HEK293 (cell line): ENCODE measurements at regions not wholly inside any gene's neighbourhood (a gene's known extent, or its start where the extent isn't known, plus 50 kb on each side); places are given as distances from the start of the nearest gene placed in this dataset.

ENCODE experiments used
- CTCF ChIA-PET: fragments of 350-600 bp; formaldehyde crosslinking; extraction: SDS; loops from one replicate; lab custom pipeline; 2021; ENCODE audit warnings: antibody characterized with exemption; lab: Yijun Ruan, JAX
- POLR2A ChIA-PET: fragments of 300-600 bp; formaldehyde crosslinking; extraction: SDS; loops from one replicate; lab custom pipeline; 2020; ENCODE audit warnings: antibody characterized with exemption, inconsistent platforms; lab: Yijun Ruan, JAX
- H3K27ac ChIP-seq: fragments of 200-500 bp; sonication (Bioruptor generic); 2 replicates; pipeline ENCODE4 v1.5.1; 2014; ENCODE audit warnings: low read depth, low read length, control low read depth, inconsistent platforms; ENCODE audit errors: extremely low read depth
- H3K36me3 ChIP-seq, 2 experiments: fragments of 200-500 bp in 1 of 2; sonication (Bioruptor generic) in 1 of 2; 1 replicate in 1 of 2; 2 replicates in 1 of 2; pipeline ENCODE4 v1.5.1; 2014 to 2017; ENCODE audit warnings: inconsistent platforms in 2 of 2, low read length in 2 of 2; ENCODE audit not compliant: control insufficient read depth in 2 of 2, insufficient read depth in 1 of 2
- H3K4me1 ChIP-seq: fragments of 200-500 bp; sonication (Bioruptor generic); 2 replicates; pipeline ENCODE4 v1.5.1; 2014; ENCODE audit warnings: mild to moderate bottlenecking, low read length, inconsistent platforms; ENCODE audit not compliant: control insufficient read depth, insufficient read depth
- H3K4me3 ChIP-seq: 2 replicates; pipeline ENCODE4 v1.5.1; 2011; ENCODE audit warnings: low read depth, mild to moderate bottlenecking, control low read depth, low read length, moderate library complexity
- H3K9me3 ChIP-seq: fragments of 200-500 bp; sonication (Bioruptor generic); 2 replicates; pipeline ENCODE4 v1.5.1; 2014; ENCODE audit warnings: low read depth, low read length, inconsistent platforms; ENCODE audit not compliant: control insufficient read depth, insufficient read depth
- GLIS1 ChIP-seq: fragments of 450-650 bp; formaldehyde crosslinking; IDR thresholded peaks from 2 replicates; pipeline ENCODE4 v1.5.1; 2016; ENCODE audit warnings: missing biosample characterization, missing genetic modification characterization
- OSR2 ChIP-seq: fragments of 450-650 bp; formaldehyde crosslinking; IDR thresholded peaks from 2 replicates; pipeline ENCODE4 v1.5.1; 2016; ENCODE audit warnings: missing biosample characterization, missing genetic modification characterization
- PRDM1 ChIP-seq: fragments of 450-650 bp; formaldehyde crosslinking; IDR thresholded peaks from 2 replicates; pipeline ENCODE4; 2016; ENCODE audit warnings: missing biosample characterization, missing genetic modification characterization
- PRDM4 ChIP-seq: fragments of 450-650 bp; formaldehyde crosslinking; IDR thresholded peaks from 2 replicates; pipeline ENCODE4 v1.5.1; 2017; ENCODE audit warnings: missing biosample characterization, missing genetic modification characterization
- ZBTB7A ChIP-seq: fragments of 450-650 bp; formaldehyde crosslinking; IDR thresholded peaks from 2 replicates; pipeline ENCODE4 v1.5.1; 2016; ENCODE audit warnings: low read depth, missing biosample characterization, missing genetic modification characterization
- ZNF138 ChIP-seq: fragments of 450-650 bp; formaldehyde crosslinking; IDR thresholded peaks from 2 replicates; pipeline ENCODE4 v1.5.1; 2016; ENCODE audit warnings: missing biosample characterization, missing genetic modification characterization, borderline replicate concordance
- ZNF221 ChIP-seq: fragments of 450-650 bp; formaldehyde crosslinking; IDR thresholded peaks from 2 replicates; pipeline ENCODE4 v1.5.1; 2017; ENCODE audit warnings: missing biosample characterization, missing genetic modification characterization, borderline replicate concordance
- ZNF610 ChIP-seq: fragments of 450-650 bp; formaldehyde crosslinking; IDR thresholded peaks from 2 replicates; pipeline ENCODE4 v1.5.1; 2016; ENCODE audit warnings: missing biosample characterization, missing genetic modification characterization, borderline replicate concordance
- ZNF623 ChIP-seq: fragments of 450-650 bp; formaldehyde crosslinking; IDR thresholded peaks from 2 replicates; pipeline ENCODE4 v1.5.1; 2016; ENCODE audit warnings: missing biosample characterization, missing genetic modification characterization
- ZNF660 ChIP-seq: fragments of 450-650 bp; IDR thresholded peaks from 2 replicates; pipeline ENCODE4 v1.5.1; 2018; ENCODE audit warnings: missing biosample characterization, mild to moderate bottlenecking, missing genetic modification characterization
- TF ChIP-seq, protein P1 (sequence below): fragments of 450-650 bp; formaldehyde crosslinking; IDR thresholded peaks from 2 replicates; pipeline ENCODE4 v1.5.1; 2016; ENCODE audit warnings: missing biosample characterization, missing genetic modification characterization
- TF ChIP-seq, protein P2 (sequence below): fragments of 450-650 bp; formaldehyde crosslinking; IDR thresholded peaks from 2 replicates; pipeline ENCODE4 v1.5.1; 2017; ENCODE audit warnings: missing biosample characterization, mild to moderate bottlenecking, missing genetic modification characterization, moderate library complexity

DNA sequence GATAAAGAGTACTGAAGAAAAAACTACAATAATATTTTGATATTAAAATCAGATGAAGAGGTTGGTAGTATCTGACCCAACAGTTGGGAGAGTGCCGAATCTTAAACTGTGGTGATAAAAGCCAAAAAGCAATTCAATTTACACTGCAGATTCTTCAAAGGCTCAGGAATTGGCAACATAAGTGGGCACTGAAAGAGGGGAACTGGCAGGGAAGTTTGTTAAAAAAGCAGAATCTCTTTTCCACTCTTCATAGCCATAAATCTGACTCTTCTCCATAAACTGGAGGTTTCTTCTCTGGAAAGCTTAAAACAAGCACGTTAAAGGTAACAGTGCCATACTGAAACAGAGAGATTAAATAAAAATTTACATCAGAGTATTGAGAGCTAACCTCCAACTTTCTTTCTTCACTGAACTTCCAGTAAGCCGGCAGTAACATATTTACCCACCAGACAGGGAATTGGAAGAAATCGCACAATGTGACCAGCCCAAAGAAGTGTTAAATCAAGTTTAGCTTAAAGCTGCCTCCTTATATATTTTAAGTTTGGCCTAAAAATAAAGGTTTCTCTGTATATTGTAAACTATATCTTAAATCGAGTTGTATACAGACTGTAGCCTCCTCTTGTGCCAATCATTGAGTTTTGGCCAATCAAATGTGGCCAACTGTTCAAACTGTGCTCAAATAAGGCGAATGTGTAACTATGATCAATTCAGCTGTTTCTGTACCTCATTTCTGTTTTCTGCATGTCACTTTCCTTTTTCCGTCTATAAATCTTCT, 358.3 kb downstream of the NXPE2 start:
- Histone ChIP-seq H3K36me3 (no peaks in the 10 kb centered on the region), H3K4me1 (no peaks in the 10 kb centered on the region), H3K27ac (no peak overlapping the region), H3K9me3 (no peaks in the 10 kb centered on the region), H3K4me3 (no peak overlapping the region)
- POLR2A ChIA-PET = no interaction called here
- CTCF ChIA-PET = interaction anchor here (0.6 to 0.7 kb wide), 2 partner anchors 10 to 262 kb away, joined by 3 read pairs; no protein-coding TSS in a partner anchor
- TF ChIP-seq, protein P1, sequence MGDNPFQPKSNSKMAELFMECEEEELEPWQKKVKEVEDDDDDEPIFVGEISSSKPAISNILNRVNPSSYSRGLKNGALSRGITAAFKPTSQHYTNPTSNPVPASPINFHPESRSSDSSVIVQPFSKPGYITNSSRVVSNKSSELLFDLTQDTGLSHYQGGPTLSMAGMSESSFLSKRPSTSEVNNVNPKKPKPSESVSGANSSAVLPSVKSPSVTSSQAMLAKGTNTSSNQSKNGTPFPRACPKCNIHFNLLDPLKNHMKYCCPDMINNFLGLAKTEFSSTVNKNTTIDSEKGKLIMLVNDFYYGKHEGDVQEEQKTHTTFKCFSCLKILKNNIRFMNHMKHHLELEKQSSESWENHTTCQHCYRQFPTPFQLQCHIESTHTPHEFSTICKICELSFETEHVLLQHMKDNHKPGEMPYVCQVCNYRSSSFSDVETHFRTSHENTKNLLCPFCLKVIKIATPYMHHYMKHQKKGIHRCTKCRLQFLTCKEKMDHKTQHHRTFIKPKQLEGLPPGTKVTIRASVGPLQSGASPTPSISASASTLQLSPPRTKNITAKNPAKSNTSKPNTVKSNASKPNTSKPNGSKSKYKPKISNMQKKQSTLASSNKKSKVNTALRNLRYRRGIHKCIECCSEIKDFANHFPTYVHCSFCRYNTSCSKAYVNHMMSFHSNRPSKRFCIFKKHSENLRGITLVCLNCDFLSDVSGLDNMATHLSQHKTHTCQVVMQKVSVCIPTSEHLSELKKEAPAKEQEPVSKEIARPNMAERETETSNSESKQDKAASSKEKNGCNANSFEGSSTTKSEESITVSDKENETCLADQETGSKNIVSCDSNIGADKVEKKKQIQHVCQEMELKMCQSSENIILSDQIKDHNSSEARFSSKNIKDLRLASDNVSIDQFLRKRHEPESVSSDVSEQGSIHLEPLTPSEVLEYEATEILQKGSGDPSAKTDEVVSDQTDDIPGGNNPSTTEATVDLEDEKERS (tag by site-specific recombination) = no peak
- no peak for TF ChIP-seq ZNF660 (tag by site-specific recombination)
- TF ChIP-seq ZNF610 = no peak
- TF ChIP-seq PRDM4 (tag by site-specific recombination) = no peak
- no peak for TF ChIP-seq PRDM1 (tag by site-specific recombination)
- TF ChIP-seq ZBTB7A (tag by site-specific recombination) = no peak
- no peak for TF ChIP-seq ZNF221 (tag by site-specific recombination)

DNA sequence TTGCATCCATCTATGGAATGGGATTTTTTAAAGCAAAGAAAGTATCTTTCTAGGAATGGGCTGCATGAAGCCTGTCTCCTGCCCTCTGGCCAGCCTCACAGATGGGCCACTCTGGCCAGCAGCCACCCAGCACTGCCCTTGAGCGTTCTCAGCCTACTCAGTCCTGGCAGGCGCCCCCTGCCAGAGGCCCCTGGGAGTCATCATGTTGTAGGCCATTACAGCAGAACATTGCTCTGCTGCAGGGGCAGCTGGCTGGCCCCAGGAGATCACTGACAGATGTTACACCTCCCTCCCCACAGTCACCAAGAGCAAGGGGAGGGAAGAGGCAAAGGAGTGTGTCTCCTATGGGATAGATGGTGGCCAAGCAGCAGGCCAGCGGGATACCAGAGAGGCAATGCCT, 363.7 kb downstream of the NXPE2 start:
- POLR2A ChIA-PET = no interaction called here
- no peak for TF ChIP-seq OSR2 (tag by site-specific recombination)
- peak; percentile 13; the same call in 1 of the 2 replicates for TF ChIP-seq GLIS1 (tag by site-specific recombination)
- CTCF ChIA-PET = interaction anchor here (0.6 to 0.7 kb wide), 2 partner anchors 38 to 59 kb away, joined by 3 to 5 read pairs; no protein-coding TSS in a partner anchor

DNA sequence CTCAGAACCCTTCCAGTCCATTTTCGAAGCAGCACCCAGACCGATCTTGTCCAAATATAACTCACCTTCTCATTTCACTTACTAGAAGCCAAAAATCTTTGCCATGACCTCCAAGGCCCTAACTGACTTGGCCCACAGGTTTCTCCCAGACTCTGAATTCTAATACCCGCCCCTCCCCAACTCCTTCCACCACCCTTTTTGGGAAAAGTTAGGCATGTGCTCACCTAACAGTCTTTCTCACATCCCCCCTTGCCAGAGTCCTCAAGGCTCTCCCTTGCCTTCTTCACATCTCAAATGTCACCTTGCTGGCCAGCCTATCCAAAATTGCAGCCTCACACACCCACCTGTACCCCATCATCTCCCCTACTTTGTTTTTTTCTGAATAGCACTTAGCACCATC, 369.3 kb downstream of the NXPE2 start:
- no peaks in the 10 kb centered on the region for H3K4me1 ChIP-seq
- H3K4me3 ChIP-seq = no peak overlapping the region
- H3K27ac ChIP-seq = no peak overlapping the region
- POLR2A ChIA-PET = no interaction called here
- CTCF ChIA-PET = no interaction called here
- H3K36me3 ChIP-seq = no peaks in the 10 kb centered on the region
- H3K9me3 ChIP-seq = no peaks in the 10 kb centered on the region
- TF ChIP-seq ZNF138 (tag by site-specific recombination) (no peak), ZNF623 (no peak)
- TF ChIP-seq, protein P2, sequence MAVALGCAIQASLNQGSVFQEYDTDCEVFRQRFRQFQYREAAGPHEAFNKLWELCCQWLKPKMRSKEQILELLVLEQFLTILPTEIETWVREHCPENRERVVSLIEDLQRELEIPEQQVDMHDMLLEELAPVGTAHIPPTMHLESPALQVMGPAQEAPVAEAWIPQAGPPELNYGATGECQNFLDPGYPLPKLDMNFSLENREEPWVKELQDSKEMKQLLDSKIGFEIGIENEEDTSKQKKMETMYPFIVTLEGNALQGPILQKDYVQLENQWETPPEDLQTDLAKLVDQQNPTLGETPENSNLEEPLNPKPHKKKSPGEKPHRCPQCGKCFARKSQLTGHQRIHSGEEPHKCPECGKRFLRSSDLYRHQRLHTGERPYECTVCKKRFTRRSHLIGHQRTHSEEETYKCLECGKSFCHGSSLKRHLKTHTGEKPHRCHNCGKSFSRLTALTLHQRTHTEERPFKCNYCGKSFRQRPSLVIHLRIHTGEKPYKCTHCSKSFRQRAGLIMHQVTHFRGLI (tag by site-specific recombination) = no peak

More for the DNA sequence above, 363.7 kb downstream of the NXPE2 start:
- Histone ChIP-seq H3K27ac (no peak overlapping the region), H3K4me3 (no peak overlapping the region), H3K9me3 (no peaks in the 10 kb centered on the region), H3K36me3 (no peaks in the 10 kb centered on the region), H3K4me1 (no peaks in the 10 kb centered on the region)
